ENCODE measurements at regions not wholly inside any gene's neighbourhood (a gene's known extent, or its start where the extent isn't known, plus 50 kb on each side); places are given as distances from the start of the nearest gene placed in this dataset.

DNA sequence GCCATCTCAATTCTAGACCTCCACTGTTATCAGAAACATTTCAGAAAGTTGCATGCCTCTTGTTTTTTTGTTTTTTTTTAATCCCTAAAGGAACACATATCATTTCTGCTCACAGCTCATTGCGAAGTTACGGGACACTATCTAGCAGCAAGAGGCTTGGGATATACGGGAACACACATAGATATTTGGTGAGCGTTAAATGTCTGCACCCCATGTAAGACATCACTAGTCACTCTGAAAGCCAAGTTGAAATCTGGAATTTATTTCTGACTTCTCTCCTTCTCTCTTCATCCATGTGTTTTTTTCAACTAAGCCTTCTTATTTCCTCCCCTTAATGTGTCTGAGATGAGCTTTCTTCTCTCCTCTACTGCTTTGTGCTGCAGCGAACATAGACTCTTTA is 683.7 kb downstream of the PDHA2 start:
- Histone ChIP-seq H3K9ac (ENCODE audit: low read length) (no peak overlapping the region), H3K4me3 (replicated peaks in 1 of 2; ENCODE audit: low read depth in 1 of 2, low read length in 2 of 2) (no peak overlapping the region), H3K36me3 (ENCODE audit: control insufficient read depth in 1 of 2, insufficient read depth in 2 of 2, low read length in 2 of 2) (no peaks in the 10 kb centered on the region), H3K9me3 (ENCODE audit: control insufficient read depth in 1 of 2, insufficient read depth in 1 of 2, low read depth in 1 of 2, low read length in 2 of 2) (no peaks in the 10 kb centered on the region), H3K79me2 (ENCODE audit: insufficient read depth, low read length) (no peaks in the 10 kb centered on the region), H3K27me3 (ENCODE audit: insufficient read depth, low read length) (no peaks in the 10 kb centered on the region), H2AFZ (ENCODE audit: low read depth, low read length, poor library complexity, severe bottlenecking) (no peak overlapping the region), H3K4me2 (ENCODE audit: low read length) (no peak overlapping the region), H4K20me1 (ENCODE audit: insufficient read depth) (no peaks in the 10 kb centered on the region), H3K27ac (ENCODE audit: low read depth, low read length) (no peak overlapping the region), H3K9me2 (ENCODE audit: insufficient read depth) (no peaks in the 10 kb centered on the region), H3K4me1 (ENCODE audit: control insufficient read depth in 1 of 2, insufficient read depth in 2 of 2, low read length in 2 of 2) (no peaks in the 10 kb centered on the region)
- CTCF ChIA-PET, result no interaction called here
- BruUV-seq (replicated peaks), result no TSS peak
- RAD21 ChIA-PET (ENCODE audit: low non-redundant PET in 1 of 2, low total read pairs in 2 of 2, uncharacterized antibody in 2 of 2, unreplicated experiment in 2 of 2), result no interaction called here
- POLR2A ChIA-PET, result no interaction called here
- ATAC-seq (no peak), DNase-seq (ENCODE audit: low read depth, low spot score) (no peak)
- intact Hi-C loops (cut with micrococcal nuclease), result no loop called here
- TF ChIP-seq SP1 (IDR thresholded peaks at IDR 0.05; ENCODE audit: low read depth) (no peak), ZNF274 (IDR thresholded peaks at IDR 0.05; ENCODE audit: low read depth, low read length) (no peak), RAD21 (IDR thresholded peaks at IDR 0.05; ENCODE audit: low read depth) (no peak), EGR1 (IDR thresholded peaks at IDR 0.05; ENCODE audit: low read depth) (no peak), CBX3 (IDR thresholded peaks at IDR 0.05; ENCODE audit: low read depth) (no peak), SIN3A (IDR thresholded peaks at IDR 0.05; ENCODE audit: low read depth) (no peak), POLR2A (IDR thresholded peaks at IDR 0.05; ENCODE audit: borderline replicate concordance, extremely low read depth, insufficient read depth, insufficient read length) (no peak), YY1 (IDR thresholded peaks at IDR 0.05; ENCODE audit: extremely low read depth, insufficient replicate concordance, low read depth, low read length) (no peak), ELF1 (IDR thresholded peaks at IDR 0.05; ENCODE audit: borderline replicate concordance, low read depth) (no peak), POLR2AphosphoS5 (IDR thresholded peaks at IDR 0.05; ENCODE audit: low read depth, low read length) (no peak), ZFX (IDR thresholded peaks at IDR 0.05) (no peak), EZH2phosphoT487 (IDR thresholded peaks at IDR 0.05; ENCODE audit: borderline replicate concordance) (no peak), CEBPB (IDR thresholded peaks at IDR 0.05; ENCODE audit: low read depth) (no peak)
- TF ChIP-seq, protein P1, sequence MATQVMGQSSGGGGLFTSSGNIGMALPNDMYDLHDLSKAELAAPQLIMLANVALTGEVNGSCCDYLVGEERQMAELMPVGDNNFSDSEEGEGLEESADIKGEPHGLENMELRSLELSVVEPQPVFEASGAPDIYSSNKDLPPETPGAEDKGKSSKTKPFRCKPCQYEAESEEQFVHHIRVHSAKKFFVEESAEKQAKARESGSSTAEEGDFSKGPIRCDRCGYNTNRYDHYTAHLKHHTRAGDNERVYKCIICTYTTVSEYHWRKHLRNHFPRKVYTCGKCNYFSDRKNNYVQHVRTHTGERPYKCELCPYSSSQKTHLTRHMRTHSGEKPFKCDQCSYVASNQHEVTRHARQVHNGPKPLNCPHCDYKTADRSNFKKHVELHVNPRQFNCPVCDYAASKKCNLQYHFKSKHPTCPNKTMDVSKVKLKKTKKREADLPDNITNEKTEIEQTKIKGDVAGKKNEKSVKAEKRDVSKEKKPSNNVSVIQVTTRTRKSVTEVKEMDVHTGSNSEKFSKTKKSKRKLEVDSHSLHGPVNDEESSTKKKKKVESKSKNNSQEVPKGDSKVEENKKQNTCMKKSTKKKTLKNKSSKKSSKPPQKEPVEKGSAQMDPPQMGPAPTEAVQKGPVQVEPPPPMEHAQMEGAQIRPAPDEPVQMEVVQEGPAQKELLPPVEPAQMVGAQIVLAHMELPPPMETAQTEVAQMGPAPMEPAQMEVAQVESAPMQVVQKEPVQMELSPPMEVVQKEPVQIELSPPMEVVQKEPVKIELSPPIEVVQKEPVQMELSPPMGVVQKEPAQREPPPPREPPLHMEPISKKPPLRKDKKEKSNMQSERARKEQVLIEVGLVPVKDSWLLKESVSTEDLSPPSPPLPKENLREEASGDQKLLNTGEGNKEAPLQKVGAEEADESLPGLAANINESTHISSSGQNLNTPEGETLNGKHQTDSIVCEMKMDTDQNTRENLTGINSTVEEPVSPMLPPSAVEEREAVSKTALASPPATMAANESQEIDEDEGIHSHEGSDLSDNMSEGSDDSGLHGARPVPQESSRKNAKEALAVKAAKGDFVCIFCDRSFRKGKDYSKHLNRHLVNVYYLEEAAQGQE (IDR thresholded peaks at IDR 0.05; ENCODE audit: low read depth), result no peak
- TF ChIP-seq, protein P2, sequence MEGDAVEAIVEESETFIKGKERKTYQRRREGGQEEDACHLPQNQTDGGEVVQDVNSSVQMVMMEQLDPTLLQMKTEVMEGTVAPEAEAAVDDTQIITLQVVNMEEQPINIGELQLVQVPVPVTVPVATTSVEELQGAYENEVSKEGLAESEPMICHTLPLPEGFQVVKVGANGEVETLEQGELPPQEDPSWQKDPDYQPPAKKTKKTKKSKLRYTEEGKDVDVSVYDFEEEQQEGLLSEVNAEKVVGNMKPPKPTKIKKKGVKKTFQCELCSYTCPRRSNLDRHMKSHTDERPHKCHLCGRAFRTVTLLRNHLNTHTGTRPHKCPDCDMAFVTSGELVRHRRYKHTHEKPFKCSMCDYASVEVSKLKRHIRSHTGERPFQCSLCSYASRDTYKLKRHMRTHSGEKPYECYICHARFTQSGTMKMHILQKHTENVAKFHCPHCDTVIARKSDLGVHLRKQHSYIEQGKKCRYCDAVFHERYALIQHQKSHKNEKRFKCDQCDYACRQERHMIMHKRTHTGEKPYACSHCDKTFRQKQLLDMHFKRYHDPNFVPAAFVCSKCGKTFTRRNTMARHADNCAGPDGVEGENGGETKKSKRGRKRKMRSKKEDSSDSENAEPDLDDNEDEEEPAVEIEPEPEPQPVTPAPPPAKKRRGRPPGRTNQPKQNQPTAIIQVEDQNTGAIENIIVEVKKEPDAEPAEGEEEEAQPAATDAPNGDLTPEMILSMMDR (IDR thresholded peaks at IDR 0.05 in 2 of 3, conservative IDR thresholded peaks at IDR 0.05 in 1 of 3; ENCODE audit: borderline replicate concordance in 1 of 3, insufficient read depth in 1 of 3, low read depth in 2 of 3, low read length in 2 of 3), result no peak
- TF ChIP-seq, protein P3, sequence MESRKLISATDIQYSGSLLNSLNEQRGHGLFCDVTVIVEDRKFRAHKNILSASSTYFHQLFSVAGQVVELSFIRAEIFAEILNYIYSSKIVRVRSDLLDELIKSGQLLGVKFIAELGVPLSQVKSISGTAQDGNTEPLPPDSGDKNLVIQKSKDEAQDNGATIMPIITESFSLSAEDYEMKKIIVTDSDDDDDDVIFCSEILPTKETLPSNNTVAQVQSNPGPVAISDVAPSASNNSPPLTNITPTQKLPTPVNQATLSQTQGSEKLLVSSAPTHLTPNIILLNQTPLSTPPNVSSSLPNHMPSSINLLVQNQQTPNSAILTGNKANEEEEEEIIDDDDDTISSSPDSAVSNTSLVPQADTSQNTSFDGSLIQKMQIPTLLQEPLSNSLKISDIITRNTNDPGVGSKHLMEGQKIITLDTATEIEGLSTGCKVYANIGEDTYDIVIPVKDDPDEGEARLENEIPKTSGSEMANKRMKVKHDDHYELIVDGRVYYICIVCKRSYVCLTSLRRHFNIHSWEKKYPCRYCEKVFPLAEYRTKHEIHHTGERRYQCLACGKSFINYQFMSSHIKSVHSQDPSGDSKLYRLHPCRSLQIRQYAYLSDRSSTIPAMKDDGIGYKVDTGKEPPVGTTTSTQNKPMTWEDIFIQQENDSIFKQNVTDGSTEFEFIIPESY (IDR thresholded peaks at IDR 0.05; ENCODE audit: extremely low read depth, insufficient replicate concordance, low read length), result no peak
- TF ChIP-seq, protein P4, sequence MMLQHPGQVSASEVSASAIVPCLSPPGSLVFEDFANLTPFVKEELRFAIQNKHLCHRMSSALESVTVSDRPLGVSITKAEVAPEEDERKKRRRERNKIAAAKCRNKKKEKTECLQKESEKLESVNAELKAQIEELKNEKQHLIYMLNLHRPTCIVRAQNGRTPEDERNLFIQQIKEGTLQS (IDR thresholded peaks at IDR 0.05), result no peak
